GM23338 (cell line): ENCODE measurements at regions not wholly inside any gene's neighbourhood (a gene's known extent, or its start where the extent isn't known, plus 50 kb on each side); places are given as distances from the start of the nearest gene placed in this dataset.

Experiments
- CTCF ChIP-seq, 2 experiments: fragments of 200-600 bp in 1 of 2; sonication (generic) in 1 of 2; conservative IDR thresholded peaks; 2 replicates each; pipeline versions ENCODE4 v1.5.1 to v1.6.1; 2016 to 2017; ENCODE audit warnings: antibody characterized with exemption in 2 of 2, low read depth in 2 of 2, mild to moderate bottlenecking in 2 of 2, moderate library complexity in 1 of 2
- ETS1 ChIP-seq: IDR thresholded peaks from 2 replicates; pipeline ENCODE4 v1.6.1; 2016; ENCODE audit warnings: antibody characterized with exemption
- EZH2 ChIP-seq: fragments of 200-600 bp; sonication (generic); IDR thresholded peaks from one replicate; pipeline ENCODE4 v1.8.0; 2017; ENCODE audit warnings: antibody characterized with exemption, mild to moderate bottlenecking, low read depth; ENCODE audit not compliant: unreplicated experiment
- EZH2phosphoT487 ChIP-seq: fragments of 200-600 bp; sonication (generic); IDR thresholded peaks from one replicate; pipeline ENCODE4 v1.8.1; 2018; ENCODE audit warnings: antibody characterized with exemption; ENCODE audit not compliant: unreplicated experiment
- JUNB ChIP-seq: IDR thresholded peaks from one replicate; pipeline ENCODE4 v1.6.1; 2016; ENCODE audit warnings: antibody characterized with exemption; ENCODE audit not compliant: unreplicated experiment
- POLR2AphosphoS5 ChIP-seq: IDR thresholded peaks from 2 replicates; pipeline ENCODE4 v1.6.1; 2016; ENCODE audit warnings: antibody characterized with exemption, low read depth
- REST ChIP-seq: IDR thresholded peaks from one replicate; pipeline ENCODE4 v1.6.1; 2018; ENCODE audit warnings: antibody characterized with exemption; ENCODE audit not compliant: unreplicated experiment
- ZNF462 ChIP-seq: fragments of 250-450 bp; sonication (Bioruptor Pico); IDR thresholded peaks from 2 replicates; pipeline ENCODE4 v1.5.0; 2020; ENCODE audit warnings: mild to moderate bottlenecking, moderate library complexity

GRCh38 chr1:82215853-82216175 is 415.1 kb downstream of the ADGRL2 start (continued):
- no peak for TF ChIP-seq ZNF462 (CRISPR knock-in tag)
- no peak for TF ChIP-seq EZH2phosphoT487
- TF ChIP-seq POLR2AphosphoS5, result no peak
- TF ChIP-seq CTCF (conservative IDR thresholded peaks at IDR 0.05; ENCODE audit: low read depth in 2 of 2), result no peak
- TF ChIP-seq REST, result no peak
- no peak for TF ChIP-seq JUNB
- no peak for TF ChIP-seq ETS1
- TF ChIP-seq EZH2, result no peak
